Breast epithelium (tissue), 4 donors: ENCODE measurements at regions not wholly inside any gene's neighbourhood (a gene's known extent, or its start where the extent isn't known, plus 50 kb on each side); places are given as distances from the start of the nearest gene placed in this dataset.

ENCODE experiments used
- DNase-seq, 2 donors: peaks; one replicate each; pipeline ENCODE4 v3.0.0-alpha.2; 2019; ENCODE audit warnings: low spot score in 2 of 2
- H3K27ac ChIP-seq, 2 donors: fragments of 200-600 bp; sonication (generic) in 1 of 2; one replicate each; pipeline ENCODE4 v1.5.1; 2016 to 2019; ENCODE audit warnings: mild to moderate bottlenecking in 1 of 2
- H3K27me3 ChIP-seq, 2 donors: fragments of 200-600 bp; sonication (generic) in 1 of 2; one replicate each; pipeline versions ENCODE4 v1.5.1 to v1.6.0; 2017 to 2019; ENCODE audit warnings: control low read depth in 1 of 2, mild to moderate bottlenecking in 1 of 2
- H3K36me3 ChIP-seq: fragments of 200-600 bp; one replicate; pipeline ENCODE4 v1.5.1; 2019
- H3K4me1 ChIP-seq, 2 donors: fragments of 200-600 bp; sonication (generic); one replicate each; pipeline ENCODE4 v1.5.1; 2016 to 2019; ENCODE audit warnings: control low read depth in 1 of 2
- H3K4me3 ChIP-seq, 3 donors: fragments of 200-600 bp; sonication (generic); 1 replicate in 2 of 3; 2 replicates in 1 of 3; pipeline ENCODE4 v1.5.1; 2016 to 2019; ENCODE audit warnings: mild to moderate bottlenecking in 3 of 3, moderate library complexity in 2 of 3
- H3K9me3 ChIP-seq, 2 donors: fragments of 200-600 bp; sonication (generic) in 1 of 2; one replicate each; pipeline ENCODE4 v1.5.1; 2016 to 2019; ENCODE audit warnings: control low read depth in 1 of 2
- CTCF ChIP-seq, 3 donors: fragments of 450-650 bp; IDR thresholded peaks; one replicate each; pipeline ENCODE4 v1.5.1; 2016 to 2017; ENCODE audit warnings: antibody characterized with exemption in 3 of 3, mild to moderate bottlenecking in 3 of 3, moderate library complexity in 3 of 3
- POLR2A ChIP-seq: fragments of 450-650 bp; IDR thresholded peaks from one replicate; pipeline ENCODE4 v1.6.1; 2016; ENCODE audit warnings: antibody characterized with exemption, mild to moderate bottlenecking, moderate library complexity
- POLR2AphosphoS5 ChIP-seq, 3 donors: sonication (generic); formaldehyde crosslinking; IDR thresholded peaks; one replicate each; pipeline ENCODE4 v1.6.1; 2017; ENCODE audit warnings: antibody characterized with exemption in 3 of 3
- intact Hi-C: fragments of 100-400 bp; cut with DNase I; formaldehyde crosslinking; loops from one replicate; pipeline ENCODE4 v1.15.1; 2023; ENCODE audit warnings: low total_unique reads

GRCh38 chr2:9100080-9100876 is 96.8 kb upstream of the MBOAT2 start:
- Histone ChIP-seq H3K4me3 (no peak overlapping the region), H3K27ac (no peak overlapping the region), H3K36me3 (no peaks in the 10 kb centered on the region), H3K4me1 (no peaks in the 10 kb centered on the region), H3K9me3 (no peaks in the 10 kb centered on the region), H3K27me3 (no peaks in the 10 kb centered on the region)
- DNase-seq = no peak
- no peak for TF ChIP-seq POLR2A
- intact Hi-C loops = no loop called here

- TF ChIP-seq POLR2A (no peak), CTCF (IDR thresholded peaks at IDR 0.05) (no peak), POLR2AphosphoS5 (IDR thresholded peaks at IDR 0.05) (no peak)
- Histone ChIP-seq H3K4me1 (no peaks in the 10 kb centered on the region), H3K27me3 (no peaks in the 10 kb centered on the region), H3K4me3 (no peak overlapping the region), H3K27ac (no peak overlapping the region), H3K9me3 (no peaks in the 10 kb centered on the region), H3K36me3 (no peaks in the 10 kb centered on the region)
- intact Hi-C loops = no loop called here
- DNase-seq = no peak
Measured at GRCh38 chr2:9099341-9099751, 95.9 kb upstream of the MBOAT2 start.

GRCh38 chr2:9097892-9098291 is 94.4 kb upstream of the MBOAT2 start:
- intact Hi-C loops = no loop called here
- no peaks in the 10 kb centered on the region for H3K9me3 ChIP-seq
- no peaks in the 10 kb centered on the region for H3K36me3 ChIP-seq
- no peaks in the 10 kb centered on the region for H3K4me1 ChIP-seq
- no peaks in the 10 kb centered on the region for H3K27me3 ChIP-seq
- DNase-seq = no peak
- TF ChIP-seq POLR2AphosphoS5 (IDR thresholded peaks at IDR 0.05) (no peak), POLR2A (no peak), CTCF (IDR thresholded peaks at IDR 0.05) (no peak)
- no peak overlapping the region for H3K4me3 ChIP-seq
- no peak overlapping the region for H3K27ac ChIP-seq

- DNase-seq = no peak
Measured at GRCh38 chr2:9097239-9097638, 93.8 kb upstream of the MBOAT2 start.

GRCh38 chr2:9096761-9097160 is 93.3 kb upstream of the MBOAT2 start:
- no peak for DNase-seq
- TF ChIP-seq POLR2A (no peak), POLR2AphosphoS5 (IDR thresholded peaks at IDR 0.05) (no peak), CTCF (IDR thresholded peaks at IDR 0.05) (no peak)
- Histone ChIP-seq H3K36me3 (no peaks in the 10 kb centered on the region), H3K27ac (no peak overlapping the region), H3K9me3 (no peaks in the 10 kb centered on the region), H3K4me1 (no peaks in the 10 kb centered on the region), H3K4me3 (no peak overlapping the region), H3K27me3 (no peaks in the 10 kb centered on the region)
- intact Hi-C loops = no loop called here

More at GRCh38 chr2:9097239-9097638, 93.8 kb upstream of the MBOAT2 start:
- Histone ChIP-seq H3K4me3 (no peak overlapping the region), H3K4me1 (no peaks in the 10 kb centered on the region), H3K36me3 (no peaks in the 10 kb centered on the region), H3K27me3 (no peaks in the 10 kb centered on the region), H3K9me3 (no peaks in the 10 kb centered on the region), H3K27ac (no peak overlapping the region)
- no peak for TF ChIP-seq POLR2A
- no peak for TF ChIP-seq POLR2AphosphoS5 (IDR thresholded peaks at IDR 0.05)
- no peak for TF ChIP-seq CTCF (IDR thresholded peaks at IDR 0.05)
- intact Hi-C loops = no loop called here
